ENCODE measurements at regions not wholly inside any gene's neighbourhood (a gene's known extent, or its start where the extent isn't known, plus 50 kb on each side); places are given as distances from the start of the nearest gene placed in this dataset.

GRCh38 chr7:80259-81067 lies 111.9 kb upstream of the FAM20C start:
- intact Hi-C loops (cut with DNase I) = no loop called here
- no peak for ATAC-seq
- DNase-seq (ENCODE audit: low spot score) = peak; percentile 52

DNA sequence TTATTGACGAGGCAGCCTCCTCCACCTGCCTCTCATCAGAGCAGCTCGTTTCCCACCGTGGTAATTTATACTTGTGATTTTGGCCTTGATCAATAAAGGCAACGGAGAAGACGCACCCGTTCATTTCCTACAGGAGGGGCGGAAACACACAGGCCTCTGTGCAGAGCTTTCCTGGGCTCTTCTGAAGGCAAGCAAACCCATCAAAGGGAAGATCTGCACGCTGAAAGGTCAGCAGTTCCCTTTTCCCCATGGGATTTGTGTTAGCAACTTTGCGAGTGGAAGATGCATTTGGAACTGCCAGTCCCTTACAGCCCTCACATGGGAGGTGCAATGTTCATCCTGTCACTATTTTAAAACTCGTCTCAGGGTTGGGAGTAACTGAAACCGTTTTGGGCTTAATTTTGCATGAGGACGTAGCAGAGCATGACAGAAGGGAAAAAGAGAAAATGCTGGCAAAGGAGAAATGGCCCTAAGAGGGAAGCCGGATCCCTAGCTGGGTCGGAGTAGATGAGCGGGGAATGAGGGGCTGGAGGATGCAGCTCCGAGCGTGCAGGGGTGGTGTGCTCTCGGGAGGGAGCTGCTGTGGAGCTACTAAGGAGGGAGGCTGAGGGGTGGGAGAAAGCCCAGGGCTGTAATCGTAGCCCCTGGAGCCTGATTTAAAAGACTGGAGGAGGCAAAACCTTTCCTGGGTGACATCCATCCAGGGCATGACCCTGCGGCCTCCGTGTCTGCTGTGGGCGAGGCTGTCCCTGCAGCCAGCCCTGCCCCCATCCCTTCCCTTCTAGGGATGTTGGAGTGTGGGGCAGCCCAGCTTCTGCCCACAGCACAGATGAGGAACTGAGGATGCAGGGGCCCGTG lies 111.1 kb upstream of the FAM20C start:
- ATAC-seq = no peak
- intact Hi-C loops (cut with DNase I) = no loop called here
- DNase-seq (ENCODE audit: low spot score) = peak; percentile 46

DNA sequence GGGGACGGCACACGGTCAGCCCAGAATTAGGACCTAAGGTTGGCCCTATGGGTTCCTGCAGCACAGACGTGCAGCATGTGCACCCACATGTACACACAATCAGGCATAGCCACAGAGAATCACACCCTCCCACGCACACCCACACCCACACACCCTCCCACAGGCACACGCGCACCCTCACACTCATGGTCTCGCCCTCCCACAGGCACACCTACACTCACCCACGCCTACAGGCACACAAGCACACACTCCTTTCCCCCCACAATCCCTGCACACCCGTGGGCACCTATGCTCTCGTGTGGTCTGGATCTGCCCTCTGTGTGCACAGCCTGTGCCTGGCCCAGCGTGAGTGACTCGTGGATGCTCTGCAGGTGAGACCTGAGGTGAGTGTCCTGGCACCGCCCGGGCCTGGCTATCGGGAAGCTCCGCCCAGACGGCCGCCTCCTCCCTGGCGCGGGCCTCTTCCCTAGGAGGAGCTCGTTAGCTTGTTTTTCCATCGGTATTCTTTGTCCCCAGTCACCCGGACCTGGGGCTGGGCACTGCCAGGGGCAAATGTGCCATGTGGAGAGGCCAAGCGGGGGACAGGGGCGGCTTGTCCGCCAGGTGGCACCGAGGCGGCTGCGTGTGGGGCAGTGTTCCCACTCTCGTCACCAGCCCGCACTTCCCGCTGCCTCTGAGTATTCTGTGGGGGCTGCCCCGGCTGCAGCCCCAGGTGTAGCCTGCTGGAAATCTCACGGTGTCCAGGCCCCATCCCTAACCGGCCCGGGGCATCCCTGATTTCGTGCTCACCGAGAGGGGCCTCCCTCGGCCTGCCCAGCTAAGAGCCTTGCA lies 110.2 kb upstream of the FAM20C start:
- DNase-seq (ENCODE audit: low spot score) (peak; percentile 51), ATAC-seq (no peak)
- intact Hi-C loops (cut with DNase I) = no loop called here

GRCh38 chr7:82757-83155 lies 109.6 kb upstream of the FAM20C start:
- no peak for DNase-seq (ENCODE audit: low spot score)
- intact Hi-C loops (cut with DNase I) = no loop called here

GRCh38 chr7:83441-83840 lies 108.9 kb upstream of the FAM20C start:
- DNase-seq (ENCODE audit: low spot score) = peak; percentile 63
- intact Hi-C loops (cut with DNase I) = no loop called here
- ATAC-seq = peak; percentile 65

More at GRCh38 chr7:82757-83155, 109.6 kb upstream of the FAM20C start:
- ATAC-seq = no peak

DNA sequence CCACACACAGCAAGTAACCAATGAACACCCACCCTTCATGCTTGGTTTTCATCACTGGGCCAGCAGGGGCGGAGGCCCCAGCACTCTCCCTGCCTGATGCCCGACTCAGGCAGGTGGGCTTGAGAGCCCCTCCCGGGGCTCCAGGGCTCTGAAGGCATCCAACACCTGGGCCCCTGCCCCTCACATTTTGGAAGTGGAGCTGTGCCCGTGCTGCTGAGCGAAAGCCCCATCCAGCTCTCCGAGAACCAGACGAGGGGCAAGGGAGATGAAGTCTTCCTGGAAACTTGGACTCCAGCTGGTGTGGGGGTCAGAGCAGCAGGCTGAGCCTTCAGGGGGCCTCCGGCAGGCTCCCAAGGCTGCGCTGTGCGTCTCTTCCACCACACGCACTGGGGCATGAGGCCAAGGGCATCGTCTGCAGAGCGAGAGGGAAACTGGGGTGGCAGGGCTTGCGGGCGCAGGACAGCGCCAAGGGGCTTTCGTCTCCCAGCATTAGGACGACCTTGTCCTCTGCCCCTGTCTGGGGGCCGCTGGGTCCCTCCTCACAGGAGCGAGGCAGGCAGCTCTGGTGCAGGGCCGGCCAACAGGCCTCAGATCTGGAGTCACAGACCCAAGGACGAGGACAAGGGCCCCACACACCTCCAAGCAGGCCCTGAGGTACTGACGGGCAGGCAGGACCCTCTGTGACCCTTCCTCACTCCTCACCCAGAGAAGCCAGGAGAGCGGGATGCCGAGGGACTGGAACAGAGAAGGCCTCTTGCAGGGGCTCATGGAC lies 108.3 kb upstream of the FAM20C start:
- intact Hi-C loops (cut with DNase I) = no loop called here
- DNase-seq (ENCODE audit: low spot score) (peak; percentile 57), ATAC-seq (no peak)

GRCh38 chr7:84633-85020 lies 107.7 kb upstream of the FAM20C start:
- ATAC-seq (no peak), DNase-seq (ENCODE audit: low spot score) (peak; percentile 56)
- intact Hi-C loops (cut with DNase I) = no loop called here

- ATAC-seq (no peak), DNase-seq (ENCODE audit: low spot score) (peak; percentile 55)
- intact Hi-C loops (cut with DNase I) = no loop called here
These were observed 107.1 kb upstream of the FAM20C start for GRCh38 chr7:85074-85882.

GRCh38 chr7:85883-86515 lies 106.4 kb upstream of the FAM20C start:
- intact Hi-C loops (cut with DNase I) = no loop called here
- no peak for ATAC-seq
- DNase-seq (ENCODE audit: low spot score) = peak; percentile 49

GRCh38 chr7:86629-87028 lies 105.7 kb upstream of the FAM20C start:
- DNase-seq (ENCODE audit: low spot score) = no peak
- no peak for ATAC-seq

GRCh38 chr7:87047-87446 lies 105.3 kb upstream of the FAM20C start:
- ATAC-seq = no peak
- peak; percentile 53 for DNase-seq (ENCODE audit: low spot score)
- intact Hi-C loops (cut with DNase I) = no loop called here

More at GRCh38 chr7:86629-87028, 105.7 kb upstream of the FAM20C start:
- intact Hi-C loops (cut with DNase I) = no loop called here

GRCh38 chr7:87671-88070 lies 104.7 kb upstream of the FAM20C start:
- intact Hi-C loops (cut with DNase I) = no loop called here
- DNase-seq (ENCODE audit: low spot score) (no peak), ATAC-seq (no peak)

DNA sequence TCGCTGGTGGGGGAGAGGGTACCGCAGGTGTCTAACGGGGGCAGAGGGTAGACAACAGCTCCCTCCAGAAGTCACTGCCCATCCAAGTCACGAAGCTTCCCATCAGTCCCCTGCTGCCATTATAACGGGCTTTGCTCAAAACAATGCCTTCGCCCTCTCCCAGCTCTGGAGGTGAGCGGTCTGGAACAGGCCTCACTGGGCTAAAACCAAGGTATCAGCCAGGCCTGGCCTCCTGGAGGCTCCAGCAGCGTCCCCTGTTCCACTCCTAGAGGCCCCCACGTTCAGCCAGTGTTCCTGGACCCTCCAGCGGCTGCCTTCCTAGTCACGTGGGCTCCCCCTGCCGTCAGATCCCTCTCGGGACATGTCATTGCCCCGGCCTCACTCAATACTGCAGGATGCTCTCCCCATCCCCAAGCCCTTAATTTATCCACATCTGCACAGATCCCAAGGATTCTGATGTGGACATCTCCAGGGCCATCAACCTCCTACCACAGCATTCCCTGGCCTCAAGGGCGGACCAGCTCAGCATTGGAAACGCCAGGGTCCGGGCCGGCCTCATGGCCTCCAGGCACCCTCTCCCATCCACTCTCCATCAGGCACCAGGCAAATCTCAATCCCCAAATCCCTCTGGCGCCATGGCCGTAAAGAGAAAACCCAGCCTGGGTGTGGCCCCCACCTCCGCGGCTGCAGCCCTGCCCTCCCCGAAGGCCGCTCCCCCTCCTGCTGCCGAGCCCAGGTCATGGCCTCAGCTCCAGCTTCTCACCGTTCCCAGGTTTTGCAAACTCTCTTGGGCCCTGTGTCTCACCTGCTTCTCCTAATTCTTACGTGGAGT lies 104.1 kb upstream of the FAM20C start:
- DNase-seq (ENCODE audit: low spot score) = peak; percentile 49
- intact Hi-C loops (cut with DNase I) = no loop called here

DNA sequence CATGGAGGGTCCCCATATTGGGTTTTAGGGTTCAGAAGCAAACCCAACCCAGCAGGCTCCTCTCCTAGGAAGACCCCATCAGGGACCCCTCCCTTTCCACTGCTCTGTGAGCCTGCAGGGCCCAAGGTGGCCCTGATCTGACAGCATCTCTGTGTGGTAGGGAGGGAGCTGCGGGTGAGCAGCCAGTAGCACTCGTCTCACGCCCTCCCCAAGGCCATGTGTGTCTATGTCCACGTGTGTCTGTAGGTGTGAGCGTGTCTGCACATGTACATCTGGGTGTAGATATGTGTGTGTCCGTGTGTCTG lies 103.5 kb upstream of the FAM20C start:
- no peak for DNase-seq (ENCODE audit: low spot score)
- intact Hi-C loops (cut with DNase I) = no loop called here
- peak; percentile 4 for ATAC-seq

More for the DNA sequence above, 104.1 kb upstream of the FAM20C start:
- no peak for ATAC-seq

DNA sequence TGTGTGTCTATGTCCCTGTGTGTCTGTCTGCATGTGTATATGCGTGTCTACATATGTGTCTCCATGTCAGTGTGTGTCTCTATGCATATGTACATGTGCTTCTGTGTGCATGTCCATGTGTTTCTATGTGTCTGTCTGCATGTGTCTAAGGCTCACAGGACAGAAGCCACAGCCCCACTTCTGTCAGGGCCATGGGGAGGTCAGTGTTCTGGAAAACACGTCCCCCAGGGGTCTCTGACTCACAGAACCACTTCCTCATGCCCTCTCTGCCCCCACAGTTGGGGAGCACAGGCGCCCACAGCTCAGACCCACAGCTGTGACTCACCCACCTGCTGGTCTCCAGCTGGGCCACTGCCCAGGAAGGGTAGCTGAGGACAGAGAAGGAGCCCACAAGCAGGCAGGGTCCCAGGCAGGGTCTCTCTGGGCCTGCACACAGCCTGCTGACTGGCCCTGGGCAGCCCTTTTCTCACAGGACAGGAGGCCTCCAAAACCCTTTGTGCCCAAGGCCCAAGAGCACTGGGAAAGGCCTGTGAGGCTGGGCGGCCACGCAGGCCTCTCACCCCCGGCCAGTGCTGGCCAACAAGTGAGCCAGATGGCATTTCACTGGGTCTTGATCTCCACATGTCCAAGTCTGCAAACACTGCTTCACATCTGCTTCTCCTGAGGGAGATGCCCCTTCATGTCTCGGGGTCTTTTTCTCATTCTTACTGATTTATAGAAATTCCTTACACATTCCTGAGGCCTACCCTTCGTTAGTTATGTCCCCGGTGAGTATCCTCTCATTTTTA lies 102.9 kb upstream of the FAM20C start:
- intact Hi-C loops (cut with DNase I) = no loop called here
- peak; percentile 76 for DNase-seq (ENCODE audit: low spot score)
- peak; percentile 79 for ATAC-seq
